GM12873 (cell line): ENCODE measurements at regions not wholly inside any gene's neighbourhood (a gene's known extent, or its start where the extent isn't known, plus 50 kb on each side); places are given as distances from the start of the nearest gene placed in this dataset.

Experiments
- TF ChIP-seq, protein P1 (sequence below): IDR thresholded peaks from 2 replicates; pipeline ENCODE4 v1.5.1; 2012; ENCODE audit warnings: low read depth, mild to moderate bottlenecking, moderate library complexity, low read length, control low read depth; ENCODE audit not compliant: insufficient read depth; ENCODE audit errors: missing control alignments

- TF ChIP-seq, protein P1, sequence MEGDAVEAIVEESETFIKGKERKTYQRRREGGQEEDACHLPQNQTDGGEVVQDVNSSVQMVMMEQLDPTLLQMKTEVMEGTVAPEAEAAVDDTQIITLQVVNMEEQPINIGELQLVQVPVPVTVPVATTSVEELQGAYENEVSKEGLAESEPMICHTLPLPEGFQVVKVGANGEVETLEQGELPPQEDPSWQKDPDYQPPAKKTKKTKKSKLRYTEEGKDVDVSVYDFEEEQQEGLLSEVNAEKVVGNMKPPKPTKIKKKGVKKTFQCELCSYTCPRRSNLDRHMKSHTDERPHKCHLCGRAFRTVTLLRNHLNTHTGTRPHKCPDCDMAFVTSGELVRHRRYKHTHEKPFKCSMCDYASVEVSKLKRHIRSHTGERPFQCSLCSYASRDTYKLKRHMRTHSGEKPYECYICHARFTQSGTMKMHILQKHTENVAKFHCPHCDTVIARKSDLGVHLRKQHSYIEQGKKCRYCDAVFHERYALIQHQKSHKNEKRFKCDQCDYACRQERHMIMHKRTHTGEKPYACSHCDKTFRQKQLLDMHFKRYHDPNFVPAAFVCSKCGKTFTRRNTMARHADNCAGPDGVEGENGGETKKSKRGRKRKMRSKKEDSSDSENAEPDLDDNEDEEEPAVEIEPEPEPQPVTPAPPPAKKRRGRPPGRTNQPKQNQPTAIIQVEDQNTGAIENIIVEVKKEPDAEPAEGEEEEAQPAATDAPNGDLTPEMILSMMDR = no peak
Measured at GRCh38 chr17:10888858-10889257, 51.0 kb upstream of the PIRT start.
